GM12892 (cell line): ENCODE measurements at regions not wholly inside any gene's neighbourhood (a gene's known extent, or its start where the extent isn't known, plus 50 kb on each side); places are given as distances from the start of the nearest gene placed in this dataset.

Source experiments
- DNase-seq: peaks from one replicate; pipeline ENCODE4 v3.0.0; 2011; ENCODE audit not compliant: insufficient read length
- FAIRE-seq: peaks from 2 replicates; lab custom pipeline; 2011; peaks lifted over from hg19 to GRCh38; lab: Jason Lieb, UNC
- POLR2A ChIP-seq: IDR thresholded peaks from 2 replicates; pipeline ENCODE4 v1.6.1; 2011; ENCODE audit warnings: low read depth, low read length, control low read depth
- POLR2AphosphoS5 ChIP-seq: IDR thresholded peaks from 2 replicates; pipeline ENCODE4 v1.6.1; 2011; ENCODE audit warnings: low read depth, low read length, control low read depth
- TAF1 ChIP-seq: IDR thresholded peaks from 2 replicates; pipeline ENCODE4 v1.6.1; 2011; ENCODE audit warnings: low read depth, mild to moderate bottlenecking, control low read depth, low read length, borderline replicate concordance

- TF ChIP-seq TAF1 = no peak
- TF ChIP-seq POLR2A = no peak
- TF ChIP-seq POLR2AphosphoS5 = no peak
- FAIRE-seq (no peak), DNase-seq (no peak)
Measured at GRCh38 chr21:19011451-19011850, 607.9 kb upstream of the TMPRSS15 start.

GRCh38 chr21:19013916-19014315, 610.3 kb upstream of the TMPRSS15 start:
- TF ChIP-seq TAF1 = no peak
- TF ChIP-seq POLR2A = no peak
- no peak for TF ChIP-seq POLR2AphosphoS5
- FAIRE-seq = no peak
- DNase-seq = no peak

DNA sequence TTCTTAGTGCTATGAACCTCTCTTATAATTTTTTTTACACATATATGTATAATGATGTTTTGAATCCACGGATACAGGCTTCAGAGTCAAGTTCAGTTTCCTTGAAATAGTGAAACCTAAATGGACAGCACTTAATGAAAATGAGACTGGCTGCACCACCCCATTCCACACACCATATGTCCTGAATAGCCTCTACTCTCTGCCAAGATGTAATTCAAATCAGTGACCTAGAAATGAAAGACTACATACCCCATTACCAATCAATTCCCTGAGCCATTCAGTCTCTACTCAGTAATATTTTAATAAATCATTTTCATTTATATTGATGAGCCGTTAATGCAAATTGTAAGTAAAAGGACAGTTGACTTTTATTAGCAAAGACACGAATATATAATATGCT, 614.9 kb upstream of the TMPRSS15 start:
- DNase-seq (no peak), FAIRE-seq (no peak)
- TF ChIP-seq TAF1 (no peak), POLR2AphosphoS5 (no peak), POLR2A (no peak)

DNA sequence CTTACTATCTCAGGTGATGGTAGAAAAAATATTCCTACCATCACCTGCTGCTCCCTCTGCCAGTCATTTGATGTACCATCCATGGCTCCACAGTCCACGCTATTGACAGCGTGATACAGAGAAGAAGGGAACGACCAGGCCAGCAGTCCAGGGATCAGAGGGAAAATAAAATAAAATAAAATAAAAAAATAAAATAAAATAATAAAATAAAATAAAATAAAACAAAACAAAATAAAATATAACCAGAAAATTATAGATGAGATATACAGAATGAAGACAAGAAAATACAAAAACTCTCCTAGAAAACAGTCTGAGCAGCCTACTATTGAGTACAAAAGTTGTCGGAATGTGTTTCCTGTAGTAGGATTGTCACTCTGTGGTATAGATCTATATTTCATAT, 619.4 kb upstream of the TMPRSS15 start:
- no peak for FAIRE-seq
- no peak for DNase-seq
- TF ChIP-seq TAF1 (no peak), POLR2A (no peak), POLR2AphosphoS5 (no peak)

DNA sequence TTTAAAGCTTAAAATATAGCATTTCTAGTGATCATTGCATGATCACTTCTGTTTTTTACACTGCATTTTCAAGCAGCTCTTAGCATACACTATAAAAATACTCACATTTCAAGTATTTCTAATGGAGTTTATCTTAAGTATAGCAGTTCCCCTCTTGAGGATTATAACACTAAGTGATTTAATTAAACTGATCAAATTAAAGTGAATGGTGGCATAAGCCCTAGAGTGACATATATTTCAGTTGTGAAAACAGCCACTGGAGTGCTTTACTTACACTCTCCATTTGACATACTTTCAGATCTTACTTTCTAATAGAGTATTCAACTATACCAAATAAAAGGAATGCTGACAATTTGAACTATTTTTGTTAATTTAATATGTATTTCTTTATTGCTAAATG, 623.3 kb upstream of the TMPRSS15 start:
- TF ChIP-seq TAF1 (no peak), POLR2A (no peak), POLR2AphosphoS5 (no peak)
- DNase-seq = no peak
- FAIRE-seq = no peak

GRCh38 chr21:19029816-19030215, 626.2 kb upstream of the TMPRSS15 start:
- DNase-seq = no peak
- FAIRE-seq = no peak
- TF ChIP-seq TAF1 (no peak), POLR2A (no peak), POLR2AphosphoS5 (no peak)

DNA sequence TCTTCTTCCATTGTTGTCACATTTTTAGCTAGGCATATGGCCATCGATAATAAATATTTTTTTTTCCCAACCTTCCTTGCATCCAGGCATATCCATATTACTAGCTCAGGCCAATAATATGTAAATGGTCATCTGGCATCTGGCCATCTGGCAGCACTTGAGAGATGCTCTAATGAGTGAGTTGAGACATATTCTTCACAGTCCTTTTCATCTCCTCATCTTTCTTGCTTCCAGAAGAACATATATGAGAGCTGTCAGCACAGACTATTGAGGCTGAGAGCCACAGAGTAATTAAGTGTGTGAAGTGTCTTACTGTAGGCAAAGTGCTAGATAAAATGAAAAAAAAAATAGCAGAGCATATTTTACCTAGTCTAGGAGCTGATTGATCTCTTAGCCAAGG, 628.4 kb upstream of the TMPRSS15 start:
- FAIRE-seq = no peak
- no peak for DNase-seq
- TF ChIP-seq POLR2A (no peak), TAF1 (no peak), POLR2AphosphoS5 (no peak)

GRCh38 chr21:19034041-19034440, 630.5 kb upstream of the TMPRSS15 start:
- no peak for DNase-seq
- no peak for FAIRE-seq
- TF ChIP-seq TAF1 (no peak), POLR2A (no peak), POLR2AphosphoS5 (no peak)

GRCh38 chr21:19034560-19034959, 631.0 kb upstream of the TMPRSS15 start:
- TF ChIP-seq POLR2A (no peak), TAF1 (no peak), POLR2AphosphoS5 (no peak)

GRCh38 chr21:19045876-19046275, 642.3 kb upstream of the TMPRSS15 start:
- no peak for FAIRE-seq
- TF ChIP-seq POLR2A (no peak), TAF1 (no peak), POLR2AphosphoS5 (no peak)
- DNase-seq = no peak

More at GRCh38 chr21:19034560-19034959, 631.0 kb upstream of the TMPRSS15 start:
- no peak for DNase-seq
- no peak for FAIRE-seq

GRCh38 chr21:19048098-19048672, 644.6 kb upstream of the TMPRSS15 start:
- DNase-seq (no peak), FAIRE-seq (no peak)
- TF ChIP-seq TAF1 = no peak
- TF ChIP-seq POLR2A = no peak
- TF ChIP-seq POLR2AphosphoS5 = no peak

DNA sequence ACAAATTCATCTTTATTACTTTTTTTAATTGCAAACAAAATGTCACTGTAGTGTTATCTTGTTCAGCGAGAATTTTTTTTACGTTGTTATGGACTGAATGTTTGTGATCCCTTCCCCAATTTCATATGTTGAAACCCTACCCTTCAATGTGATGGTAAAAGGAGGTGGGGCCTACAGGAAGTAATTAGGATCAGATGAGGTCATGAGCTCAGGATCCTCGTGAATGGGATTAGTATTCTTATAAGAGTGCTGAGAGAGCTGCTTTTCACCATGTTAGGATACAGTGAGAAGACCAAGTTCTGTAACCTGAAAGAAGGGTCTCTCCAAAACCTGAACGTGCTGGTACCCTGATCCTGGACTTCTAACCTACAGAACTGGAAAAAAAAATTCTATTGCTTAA, 646.0 kb upstream of the TMPRSS15 start:
- FAIRE-seq (no peak), DNase-seq (no peak)
- no peak for TF ChIP-seq POLR2A
- TF ChIP-seq TAF1 = no peak
- no peak for TF ChIP-seq POLR2AphosphoS5
